HepG2 (cell line): ENCODE measurements at regions not wholly inside any gene's neighbourhood (a gene's known extent, or its start where the extent isn't known, plus 50 kb on each side); places are given as distances from the start of the nearest gene placed in this dataset.

ENCODE experiments used
- ATAC-seq: fragments of 200-7000 bp; cut with Tn5 transposase; 3 replicates; pipeline ENCODE4 v1.9.1; 2020; ENCODE audit warnings: mild to moderate bottlenecking, moderate library complexity
- BruUV-seq: library from RNA; stranded (reverse); fragments of 400-500 nt; replicated peaks from 2 replicates; lab custom pipeline; 2021; lab: Mats Ljungman, UMichigan
- CTCF ChIA-PET: fragments of 300-600 bp; formaldehyde crosslinking; extraction: SDS; loops from one replicate; lab custom pipeline; 2021; ENCODE audit warnings: low total read pairs, inconsistent platforms, low intra/inter-chr PET ratio; lab: Yijun Ruan, JAX
- POLR2A ChIA-PET: fragments of 350-600 bp; sonication (Branson Sonifier 250); formaldehyde crosslinking; loops from one replicate; lab custom pipeline; 2020; ENCODE audit warnings: antibody characterized with exemption, inconsistent platforms; lab: Yijun Ruan, JAX
- DNase-seq: peaks from one replicate; pipeline ENCODE4 v3.0.0-alpha.2; 2015; ENCODE audit warnings: low spot score
- FAIRE-seq: peaks from 3 replicates; lab custom pipeline; 2011; peaks lifted over from hg19 to GRCh38; lab: Jason Lieb, UNC
- H2AFZ ChIP-seq: one replicate; pipeline ENCODE4 v1.6.1; 2011; ENCODE audit warnings: low read length, inconsistent platforms
- H3K27ac ChIP-seq: fragments of 300-600 bp; 3 replicates; pipeline ENCODE4 v1.8.0; 2011; ENCODE audit warnings: mixed run types, mild to moderate bottlenecking, mixed read lengths, low read length, inconsistent platforms; ENCODE audit not compliant: insufficient read depth; ENCODE audit errors: extremely low read length
- H3K27me3 ChIP-seq, 2 experiments: fragments of 200-600 bp in 1 of 2; 2 replicates in 1 of 2; 3 replicates in 1 of 2; pipeline versions ENCODE4 v1.6.0 to v1.8.0; 2011; ENCODE audit warnings: low read length in 2 of 2, mild to moderate bottlenecking in 2 of 2, moderate library complexity in 2 of 2, inconsistent platforms in 1 of 2; ENCODE audit not compliant: insufficient read depth in 2 of 2, control insufficient read depth in 1 of 2
- H3K36me3 ChIP-seq, 2 experiments: fragments of 200-600 bp in 1 of 2; replicated peaks in 1 of 2; 2 replicates in 1 of 2; 3 replicates in 1 of 2; pipeline versions ENCODE4 v1.5.1 to v1.8.0; 2011; ENCODE audit warnings: low read length in 2 of 2, inconsistent platforms in 1 of 2; ENCODE audit not compliant: insufficient read depth in 2 of 2, control insufficient read depth in 1 of 2
- H3K4me1 ChIP-seq: 2 replicates; pipeline ENCODE4 v1.5.1; 2012; ENCODE audit warnings: low read length, inconsistent platforms; ENCODE audit not compliant: insufficient read depth
- H3K4me2 ChIP-seq: 2 replicates; pipeline ENCODE4 v1.6.0; 2011; ENCODE audit warnings: low read depth, low read length, inconsistent platforms
- H3K4me3 ChIP-seq, 3 experiments: fragments of 200-600 bp in 1 of 3; sonication (generic), shearing (Covaris generic) in 1 of 3; replicated peaks in 1 of 3; 2 replicates each; pipeline ENCODE4 v1.5.1; 2011 to 2016; ENCODE audit warnings: low read length in 3 of 3, inconsistent platforms in 2 of 3, low read depth in 2 of 3, mild to moderate bottlenecking in 2 of 3, control low read depth in 1 of 3, mixed read lengths in 1 of 3; ENCODE audit not compliant: insufficient read depth in 1 of 3
- H3K79me2 ChIP-seq: one replicate; pipeline ENCODE4 v1.6.1; 2011; ENCODE audit warnings: low read length, inconsistent platforms; ENCODE audit not compliant: insufficient read depth
- H3K9ac ChIP-seq: 2 replicates; pipeline ENCODE4 v1.6.0; 2011; ENCODE audit warnings: mild to moderate bottlenecking, low read depth, low read length, inconsistent platforms; ENCODE audit not compliant: insufficient read depth
- H3K9me3 ChIP-seq: 2 replicates; pipeline ENCODE4 v1.5.1; 2012; ENCODE audit warnings: mild to moderate bottlenecking, low read length
- H4K20me1 ChIP-seq: 2 replicates; pipeline ENCODE4 v1.6.0; 2011; ENCODE audit warnings: inconsistent platforms, mild to moderate bottlenecking, low read length, moderate library complexity; ENCODE audit not compliant: insufficient read depth
- ARID5B ChIP-seq: IDR thresholded peaks from 2 replicates; pipeline ENCODE4 v1.4.0; 2020; ENCODE audit warnings: mild to moderate bottlenecking, missing genetic modification reagents
- HNF4A ChIP-seq: sonication (generic); formaldehyde crosslinking; IDR thresholded peaks from 2 replicates; pipeline ENCODE4 v1.4.0; 2020; ENCODE audit warnings: missing genetic modification reagents
- JUNB ChIP-seq: sonication (generic); formaldehyde crosslinking; IDR thresholded peaks from 2 replicates; pipeline ENCODE4 v1.8.0; 2022; ENCODE audit warnings: missing genetic modification reagents, mild to moderate bottlenecking, borderline replicate concordance
- MBNL3 ChIP-seq: fragments of 250-450 bp; sonication (Bioruptor Pico); conservative IDR thresholded peaks from 2 replicates; pipeline ENCODE4 v1.8.0; 2022; ENCODE audit warnings: mild to moderate bottlenecking, inconsistent platforms
- MXD3 ChIP-seq: IDR thresholded peaks from 2 replicates; pipeline ENCODE4 v1.6.1; 2016; ENCODE audit warnings: mild to moderate bottlenecking, missing biosample characterization, missing genetic modification reagents
- NFATC3 ChIP-seq: sonication (generic); formaldehyde crosslinking; IDR thresholded peaks from 2 replicates; pipeline ENCODE4 v1.5.1; 2020; ENCODE audit warnings: mild to moderate bottlenecking, missing genetic modification reagents
- NR2F1 ChIP-seq, 2 experiments: fragments of 450-650 bp in 1 of 2; formaldehyde crosslinking in 1 of 2; IDR thresholded peaks; 2 replicates each; pipeline versions ENCODE4 v1.5.0 to v1.6.1; 2016 to 2020; ENCODE audit warnings: mild to moderate bottlenecking in 1 of 2, missing compliant biosample characterization in 1 of 2, missing genetic modification reagents in 1 of 2, moderate library complexity in 1 of 2
- NR2F6 ChIP-seq, 2 experiments: IDR thresholded peaks; 2 replicates each; pipeline ENCODE4 v1.6.1; 2016; ENCODE audit warnings: antibody characterized with exemption in 1 of 2, mild to moderate bottlenecking in 1 of 2
- POLR2AphosphoS2 ChIP-seq: IDR thresholded peaks from 2 replicates; pipeline ENCODE4 v1.6.1; 2011; ENCODE audit warnings: low read depth, low read length, improper control_type of control experiment
- SALL1 ChIP-seq: sonication (generic); formaldehyde crosslinking; IDR thresholded peaks from 2 replicates; pipeline ENCODE4 v1.8.0; 2022; ENCODE audit warnings: mild to moderate bottlenecking, missing genetic modification reagents
- SNAPC5 ChIP-seq: sonication (generic); formaldehyde crosslinking; IDR thresholded peaks from 2 replicates; pipeline ENCODE4 v1.8.1; 2023; ENCODE audit warnings: mild to moderate bottlenecking, missing genetic modification reagents, borderline replicate concordance
- ZNF230 ChIP-seq: sonication (generic); formaldehyde crosslinking; IDR thresholded peaks from 2 replicates; pipeline ENCODE4 v1.4.0; 2020; ENCODE audit warnings: mild to moderate bottlenecking, missing genetic modification reagents
- ZNF512B ChIP-seq: sonication (generic); formaldehyde crosslinking; IDR thresholded peaks from 2 replicates; pipeline ENCODE4 v1.5.1; 2020; ENCODE audit warnings: missing genetic modification reagents, mild to moderate bottlenecking, borderline replicate concordance
- whole genome bisulfite sequencing: methylation state at CpG from one replicate; pipeline ENCODE4 v1.1.6; 2017; ENCODE audit warnings: low lambda C conversion rate; 5-methylcytosine and 5-hydroxymethylcytosine counted together
- in situ Hi-C: cut with HindIII; loops from 2 replicates; pipeline ENCODE4 v1.10.0; 2017; ENCODE audit warnings: low pct_unique_long_range_greater_than_20kb; ENCODE audit not compliant: extremely low pct_ligation_motif_present
- intact Hi-C: fragments of 100-400 bp; cut with micrococcal nuclease; formaldehyde crosslinking; loops from one replicate; pipeline ENCODE4 v1.10.0; 2022; ENCODE audit not compliant: unreplicated experiment

GRCh38 chr17:72284806-72285205, 164.0 kb downstream of the SOX9 start:
- Histone ChIP-seq H3K9ac (no peak overlapping the region), H3K4me1 (peaks cover 17% of the 10 kb centered on the region), H3K27ac (no peak overlapping the region), H3K36me3 (no peaks in the 10 kb centered on the region), H3K4me2 (no peak overlapping the region), H3K27me3 (peaks cover 0 to 3% of the 10 kb centered on the region in 2 experiments; a peak in 1 of 5 replicates), H3K79me2 (no peaks in the 10 kb centered on the region), H3K4me3 (no peak overlapping the region), H3K9me3 (no peaks in the 10 kb centered on the region), H2AFZ (no peak overlapping the region), H4K20me1 (no peaks in the 10 kb centered on the region)
- peak; percentile 73 for FAIRE-seq
- ChIA-PET CTCF (no interaction called here), POLR2A (interaction anchor here (0.6 kb wide), 1 partner anchor 217 kb away, joined by 4 read pairs; no protein-coding TSS in a partner anchor)
- intact Hi-C loops = no loop called here
- BruUV-seq = no TSS peak
- WGBS = 6% methylated on average over 4 of the region's 4 CpGs
- peak; percentile 92 for ATAC-seq
- in situ Hi-C loops = no loop called here
- no peak for DNase-seq
- TF ChIP-seq ARID5B (CRISPR knock-in tag) (0 out of 2 replicates have a peak, but pooled peaks have one; percentile 22), HNF4A (peak; percentile 63), MBNL3 (no peak), NFATC3 (CRISPR knock-in tag) (no peak), MXD3 (CRISPR knock-in tag) (no peak), ZNF512B (CRISPR knock-in tag) (no peak), NR2F6 (IDR thresholded peaks at IDR 0.05) (peak; percentile 34; the same call in 1 of the 2 replicates), NR2F6 (CRISPR knock-in tag; IDR thresholded peaks at IDR 0.05) (peak; percentile 73; the same call in 1 of the 2 replicates), NR2F1 (CRISPR knock-in tag; IDR thresholded peaks at IDR 0.05) (peak; percentile 55 to 60; a peak in 3 of 4 replicates), ZNF230 (CRISPR knock-in tag) (no peak), SALL1 (CRISPR knock-in tag) (0 out of 2 replicates have a peak, but pooled peaks have one; percentile 20), POLR2AphosphoS2 (no peak), SNAPC5 (CRISPR knock-in tag) (no peak), JUNB (no peak)
